PFSK-1 (cell line): ENCODE measurements at regions not wholly inside any gene's neighbourhood (a gene's known extent, or its start where the extent isn't known, plus 50 kb on each side); places are given as distances from the start of the nearest gene placed in this dataset.

Experiments
- POLR2AphosphoS5 ChIP-seq: IDR thresholded peaks from 2 replicates; pipeline ENCODE4 v1.6.1; 2012; ENCODE audit warnings: low read depth, mild to moderate bottlenecking, control low read depth, low read length, moderate library complexity
- SIN3A ChIP-seq: IDR thresholded peaks from 2 replicates; pipeline ENCODE4 v1.6.1; 2012; ENCODE audit warnings: mild to moderate bottlenecking, low read length, moderate library complexity, borderline replicate concordance; ENCODE audit not compliant: insufficient read depth
- TAF1 ChIP-seq: IDR thresholded peaks from 2 replicates; pipeline ENCODE4 v1.6.1; 2012; ENCODE audit warnings: low read length, control low read depth, borderline replicate concordance; ENCODE audit not compliant: insufficient read depth
- TF ChIP-seq, protein P1 (sequence below), 2 experiments: IDR thresholded peaks; 2 replicates each; pipeline versions ENCODE4 v1.6.1 to v1.8.0; 2011 to 2012; ENCODE audit warnings: low read depth in 2 of 2, low read length in 2 of 2, control low read depth in 1 of 2, inconsistent platforms in 1 of 2, mild to moderate bottlenecking in 1 of 2, moderate library complexity in 1 of 2; ENCODE audit not compliant: insufficient read depth in 1 of 2

DNA sequence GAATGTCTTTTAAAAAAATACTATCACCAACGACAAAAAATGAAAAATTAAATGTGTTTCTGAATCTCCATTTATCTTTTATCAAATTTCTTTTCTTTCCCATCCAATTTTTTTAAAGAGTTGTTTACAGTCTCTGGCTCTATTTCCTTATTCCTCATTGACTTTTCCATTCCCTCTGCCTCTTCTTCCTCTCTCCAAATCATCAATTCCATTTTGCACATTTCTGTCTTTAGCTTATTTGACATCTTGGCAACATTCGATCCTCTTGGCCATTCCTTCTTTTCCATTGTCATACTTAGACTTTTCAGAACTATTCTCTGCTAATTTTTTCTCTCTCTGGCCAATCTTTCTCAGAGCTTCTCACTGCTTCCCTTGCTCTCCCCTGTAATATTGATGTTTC lies 497.6 kb downstream of the PLPP3 start:
- no peak for TF ChIP-seq POLR2AphosphoS5
- no peak for TF ChIP-seq TAF1
- TF ChIP-seq, protein P1, sequence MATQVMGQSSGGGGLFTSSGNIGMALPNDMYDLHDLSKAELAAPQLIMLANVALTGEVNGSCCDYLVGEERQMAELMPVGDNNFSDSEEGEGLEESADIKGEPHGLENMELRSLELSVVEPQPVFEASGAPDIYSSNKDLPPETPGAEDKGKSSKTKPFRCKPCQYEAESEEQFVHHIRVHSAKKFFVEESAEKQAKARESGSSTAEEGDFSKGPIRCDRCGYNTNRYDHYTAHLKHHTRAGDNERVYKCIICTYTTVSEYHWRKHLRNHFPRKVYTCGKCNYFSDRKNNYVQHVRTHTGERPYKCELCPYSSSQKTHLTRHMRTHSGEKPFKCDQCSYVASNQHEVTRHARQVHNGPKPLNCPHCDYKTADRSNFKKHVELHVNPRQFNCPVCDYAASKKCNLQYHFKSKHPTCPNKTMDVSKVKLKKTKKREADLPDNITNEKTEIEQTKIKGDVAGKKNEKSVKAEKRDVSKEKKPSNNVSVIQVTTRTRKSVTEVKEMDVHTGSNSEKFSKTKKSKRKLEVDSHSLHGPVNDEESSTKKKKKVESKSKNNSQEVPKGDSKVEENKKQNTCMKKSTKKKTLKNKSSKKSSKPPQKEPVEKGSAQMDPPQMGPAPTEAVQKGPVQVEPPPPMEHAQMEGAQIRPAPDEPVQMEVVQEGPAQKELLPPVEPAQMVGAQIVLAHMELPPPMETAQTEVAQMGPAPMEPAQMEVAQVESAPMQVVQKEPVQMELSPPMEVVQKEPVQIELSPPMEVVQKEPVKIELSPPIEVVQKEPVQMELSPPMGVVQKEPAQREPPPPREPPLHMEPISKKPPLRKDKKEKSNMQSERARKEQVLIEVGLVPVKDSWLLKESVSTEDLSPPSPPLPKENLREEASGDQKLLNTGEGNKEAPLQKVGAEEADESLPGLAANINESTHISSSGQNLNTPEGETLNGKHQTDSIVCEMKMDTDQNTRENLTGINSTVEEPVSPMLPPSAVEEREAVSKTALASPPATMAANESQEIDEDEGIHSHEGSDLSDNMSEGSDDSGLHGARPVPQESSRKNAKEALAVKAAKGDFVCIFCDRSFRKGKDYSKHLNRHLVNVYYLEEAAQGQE (IDR thresholded peaks at IDR 0.05; ENCODE audit: insufficient read depth in 1 of 2, low read depth in 2 of 2, low read length in 2 of 2) = no peak
- no peak for TF ChIP-seq SIN3A
